ENCODE measurements at regions not wholly inside any gene's neighbourhood (a gene's known extent, or its start where the extent isn't known, plus 50 kb on each side); places are given as distances from the start of the nearest gene placed in this dataset.
"Not testable (repeated sequence)": the region's sequence is repeated elsewhere in the genome, so short reads cannot be mapped to it uniquely, and the experiment has no call there.

GRCh38 chr9:129310666-129311350 lies 132.7 kb upstream of the IER5L start:
- Histone ChIP-seq H3K27me3 (ENCODE audit: control insufficient read depth, insufficient read depth, low read length) (peaks cover 3% of the 10 kb centered on the region), H3K27ac (ENCODE audit: low read length) (no peak overlapping the region), H3K36me3 (ENCODE audit: control insufficient read depth, insufficient read depth, low read length) (no peaks in the 10 kb centered on the region), H3K9me3 (replicated peaks; ENCODE audit: control insufficient read depth, low read depth, low read length) (peaks cover 5% of the 10 kb centered on the region), H3K4me3 (ENCODE audit: low read length) (no peak overlapping the region), H3K4me1 (ENCODE audit: control insufficient read depth, insufficient read depth, low read length) (peaks cover 13% of the 10 kb centered on the region)
- DNase-seq: no peak
- WGBS (ENCODE audit: insufficient coverage): 75% methylated on average over 4 of the region's 7 CpGs

GRCh38 chr9:129309906-129310305 lies 131.8 kb upstream of the IER5L start:
- Histone ChIP-seq H3K4me1 (ENCODE audit: control insufficient read depth, insufficient read depth, low read length) (peaks cover 4% of the 10 kb centered on the region), H3K9me3 (replicated peaks; ENCODE audit: control insufficient read depth, low read depth, low read length) (peaks cover 5% of the 10 kb centered on the region), H3K36me3 (ENCODE audit: control insufficient read depth, insufficient read depth, low read length) (no peaks in the 10 kb centered on the region), H3K4me3 (ENCODE audit: low read length) (no peak overlapping the region), H3K27me3 (ENCODE audit: control insufficient read depth, insufficient read depth, low read length) (no peaks in the 10 kb centered on the region), H3K27ac (ENCODE audit: low read length) (no peak overlapping the region)
- 88% methylated on average over 5 of the region's 5 CpGs for WGBS (ENCODE audit: insufficient coverage)
- no peak for DNase-seq

DNA sequence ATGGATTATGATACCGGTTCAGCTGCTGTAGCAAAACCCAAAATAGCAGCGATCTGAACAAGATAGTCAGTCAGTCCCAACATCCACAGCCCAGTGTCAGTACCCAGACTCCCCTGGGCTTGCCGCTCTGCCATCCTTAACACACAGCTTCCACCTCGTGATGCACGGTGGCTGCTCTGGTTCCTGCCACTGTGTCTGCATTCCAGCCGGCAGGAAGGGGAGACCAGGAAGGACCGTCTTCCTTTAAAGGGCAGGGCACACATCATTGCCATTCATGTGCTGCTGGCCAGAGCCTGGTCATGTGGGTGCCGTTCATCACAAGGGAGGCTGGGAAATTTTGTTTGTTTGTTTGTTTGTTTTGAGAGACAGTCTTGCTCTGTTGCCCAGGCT lies 131.0 kb upstream of the IER5L start:
- H3K27me3 ChIP-seq (ENCODE audit: control insufficient read depth, insufficient read depth, low read length): no peaks in the 10 kb centered on the region
- no peak for DNase-seq
- H3K36me3 ChIP-seq (ENCODE audit: control insufficient read depth, insufficient read depth, low read length): no peaks in the 10 kb centered on the region
- no peak overlapping the region for H3K4me3 ChIP-seq (ENCODE audit: low read length)
- 91% methylated on average over 8 of the region's 8 CpGs for WGBS (ENCODE audit: insufficient coverage)
- peaks cover 5% of the 10 kb centered on the region for H3K9me3 ChIP-seq (replicated peaks; ENCODE audit: control insufficient read depth, low read depth, low read length)
- peaks cover under 1% of the 10 kb centered on the region for H3K4me1 ChIP-seq (ENCODE audit: control insufficient read depth, insufficient read depth, low read length)
- no peak overlapping the region for H3K27ac ChIP-seq (ENCODE audit: low read length)

DNA sequence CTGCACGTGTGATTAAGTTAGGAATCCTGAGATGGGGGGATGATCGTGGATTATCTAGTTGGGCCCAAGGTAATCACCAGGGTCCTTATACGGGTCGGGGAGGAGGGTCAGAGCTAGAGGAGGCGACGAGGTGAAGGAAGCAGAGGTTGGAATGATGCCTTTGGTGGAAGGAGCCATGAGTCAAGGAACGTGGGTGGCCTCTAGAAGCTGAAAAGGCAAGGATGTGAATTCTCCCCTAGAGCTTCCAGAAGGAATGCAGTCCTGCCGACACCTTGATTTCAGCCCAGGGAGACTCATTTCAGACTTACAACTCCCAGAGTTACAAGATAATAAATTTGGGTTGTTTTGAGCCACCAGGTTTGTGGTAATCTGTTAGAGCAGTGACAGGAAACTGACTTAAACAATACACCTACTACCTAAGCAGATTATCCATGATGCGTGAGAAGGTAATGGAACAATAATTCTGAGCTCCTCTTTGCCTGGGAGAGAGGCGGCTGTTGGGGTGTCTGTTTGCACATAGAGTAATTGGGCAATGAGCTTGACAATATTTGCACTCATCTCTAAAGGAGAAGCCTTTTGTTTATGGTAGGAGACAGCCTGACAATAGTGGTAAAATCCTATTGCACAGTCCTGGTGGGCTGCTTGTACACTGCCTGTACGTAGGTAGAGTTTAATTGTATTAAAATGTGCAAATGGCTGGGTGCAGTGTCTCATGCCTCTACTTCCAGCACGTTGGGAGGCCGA lies 129.3 kb upstream of the IER5L start:
- Histone ChIP-seq H3K36me3 (ENCODE audit: control insufficient read depth, insufficient read depth, low read length) (no peaks in the 10 kb centered on the region), H3K4me3 (ENCODE audit: low read length) (no peak overlapping the region), H3K27me3 (ENCODE audit: control insufficient read depth, insufficient read depth, low read length) (no peaks in the 10 kb centered on the region), H3K27ac (ENCODE audit: low read length) (no peak overlapping the region), H3K4me1 (ENCODE audit: control insufficient read depth, insufficient read depth, low read length) (no peaks in the 10 kb centered on the region), H3K9me3 (replicated peaks; ENCODE audit: control insufficient read depth, low read depth, low read length) (peaks cover 6% of the 10 kb centered on the region)
- WGBS (ENCODE audit: insufficient coverage): 50% methylated on average over 8 of the region's 13 CpGs
- DNase-seq: no peak

DNA sequence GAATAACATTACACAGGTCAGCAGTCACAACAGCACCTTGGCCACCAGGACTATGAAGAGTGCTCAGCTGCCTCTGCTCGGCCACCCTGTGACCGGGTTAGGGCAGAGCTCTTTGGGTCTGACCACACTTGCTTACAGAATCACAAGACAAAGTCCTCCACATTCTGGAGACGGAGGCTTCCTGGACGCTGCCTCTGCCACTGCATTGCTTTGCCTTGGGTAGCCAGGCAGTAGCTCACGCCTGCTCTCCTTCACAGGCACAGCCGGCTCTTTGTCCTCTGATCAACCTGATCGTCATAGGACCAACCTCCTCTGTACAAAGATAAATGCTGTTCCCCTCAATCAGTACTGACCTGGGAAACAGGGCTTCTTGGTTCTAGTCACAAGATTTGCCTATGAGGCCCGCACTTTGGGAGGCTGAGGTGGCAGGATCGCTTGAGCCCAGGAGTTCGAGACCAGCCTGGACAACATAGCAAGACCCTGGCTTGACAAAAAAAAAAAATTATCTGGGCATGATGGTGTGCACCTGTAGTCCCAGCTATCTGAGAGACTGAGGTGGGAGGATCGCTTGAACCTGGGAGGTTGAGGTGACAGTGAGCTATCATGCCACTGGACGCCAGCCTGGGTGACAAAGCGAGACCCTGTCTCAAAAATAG lies 128.4 kb upstream of the IER5L start:
- DNase-seq: no peak
- H3K4me1 ChIP-seq (ENCODE audit: control insufficient read depth, insufficient read depth, low read length): no peaks in the 10 kb centered on the region
- 85% methylated on average over 10 of the region's 13 CpGs for WGBS (ENCODE audit: insufficient coverage)
- no peak overlapping the region for H3K4me3 ChIP-seq (ENCODE audit: low read length)
- H3K27ac ChIP-seq (ENCODE audit: low read length): no peak overlapping the region
- H3K9me3 ChIP-seq (replicated peaks; ENCODE audit: control insufficient read depth, low read depth, low read length): peaks cover 14% of the 10 kb centered on the region
- no peaks in the 10 kb centered on the region for H3K36me3 ChIP-seq (ENCODE audit: control insufficient read depth, insufficient read depth, low read length)
- H3K27me3 ChIP-seq (ENCODE audit: control insufficient read depth, insufficient read depth, low read length): no peaks in the 10 kb centered on the region

DNA sequence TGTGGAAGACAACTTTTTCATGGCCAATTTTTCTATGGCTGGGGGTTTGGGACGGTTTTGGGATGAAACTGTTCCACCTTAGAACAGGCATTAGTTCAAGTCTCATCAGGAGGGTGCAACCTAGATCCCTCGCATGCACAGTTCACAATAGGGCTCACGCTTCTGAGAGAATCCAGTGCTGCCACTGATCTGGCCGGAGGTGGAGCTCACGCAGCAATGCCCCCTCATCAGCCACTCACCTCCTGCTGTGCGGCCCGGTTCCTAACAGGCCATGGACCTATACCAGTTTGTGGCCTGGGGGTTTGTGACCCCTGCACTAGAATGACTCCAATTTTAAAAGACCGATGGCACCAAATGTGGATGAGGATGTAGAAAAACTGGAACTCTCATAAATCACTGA lies 127.2 kb upstream of the IER5L start:
- 73% methylated on average over 3 of the region's 8 CpGs for WGBS (ENCODE audit: insufficient coverage)
- no peaks in the 10 kb centered on the region for H3K4me1 ChIP-seq (ENCODE audit: control insufficient read depth, insufficient read depth, low read length)
- no peaks in the 10 kb centered on the region for H3K27me3 ChIP-seq (ENCODE audit: control insufficient read depth, insufficient read depth, low read length)
- peaks cover 15% of the 10 kb centered on the region for H3K9me3 ChIP-seq (replicated peaks; ENCODE audit: control insufficient read depth, low read depth, low read length)
- no peak for DNase-seq
- no peaks in the 10 kb centered on the region for H3K36me3 ChIP-seq (ENCODE audit: control insufficient read depth, insufficient read depth, low read length)
- no peak overlapping the region for H3K4me3 ChIP-seq (ENCODE audit: low read length)
- no peak overlapping the region for H3K27ac ChIP-seq (ENCODE audit: low read length)

- Histone ChIP-seq H3K27me3 (ENCODE audit: control insufficient read depth, insufficient read depth, low read length) (no peaks in the 10 kb centered on the region), H3K27ac (ENCODE audit: low read length) (no peak overlapping the region), H3K36me3 (ENCODE audit: control insufficient read depth, insufficient read depth, low read length) (no peaks in the 10 kb centered on the region), H3K4me1 (ENCODE audit: control insufficient read depth, insufficient read depth, low read length) (no peaks in the 10 kb centered on the region), H3K4me3 (ENCODE audit: low read length) (no peak overlapping the region), H3K9me3 (replicated peaks; ENCODE audit: control insufficient read depth, low read depth, low read length) (peaks cover 11% of the 10 kb centered on the region)
- no peak for DNase-seq
- no CpG with 5 or more reads among the region's 4 CpGs for WGBS (ENCODE audit: insufficient coverage)
Measured at GRCh38 chr9:129301941-129302340, 123.9 kb upstream of the IER5L start.

DNA sequence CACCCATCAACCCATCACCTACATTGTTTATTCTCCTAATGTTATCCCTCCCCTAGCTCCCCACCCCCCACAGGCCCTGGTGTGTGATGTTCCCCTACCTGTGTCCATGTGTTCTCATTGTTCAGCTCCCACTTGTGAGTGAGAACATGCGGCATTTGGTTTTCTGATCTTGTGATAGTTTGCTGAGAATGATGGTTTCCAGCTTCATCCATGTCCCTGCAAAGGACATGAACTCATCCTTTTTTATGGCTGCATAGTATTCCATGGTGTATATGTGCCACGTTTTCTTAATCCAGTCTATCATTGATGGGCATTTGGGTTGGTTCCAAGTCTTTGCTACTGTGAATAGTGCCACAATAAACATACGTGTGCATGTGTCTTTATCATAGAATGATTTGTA lies 118.1 kb upstream of the IER5L start:
- not testable (repeated sequence) for H3K36me3 ChIP-seq (ENCODE audit: control insufficient read depth, insufficient read depth, low read length); H3K4me1 ChIP-seq (ENCODE audit: control insufficient read depth, insufficient read depth, low read length); H3K4me3 ChIP-seq (ENCODE audit: low read length); H3K27me3 ChIP-seq (ENCODE audit: control insufficient read depth, insufficient read depth, low read length); H3K27ac ChIP-seq (ENCODE audit: low read length); DNase-seq; H3K9me3 ChIP-seq (replicated peaks; ENCODE audit: control insufficient read depth, low read depth, low read length)
- no CpG with 5 or more reads among the region's 3 CpGs for WGBS (ENCODE audit: insufficient coverage)

DNA sequence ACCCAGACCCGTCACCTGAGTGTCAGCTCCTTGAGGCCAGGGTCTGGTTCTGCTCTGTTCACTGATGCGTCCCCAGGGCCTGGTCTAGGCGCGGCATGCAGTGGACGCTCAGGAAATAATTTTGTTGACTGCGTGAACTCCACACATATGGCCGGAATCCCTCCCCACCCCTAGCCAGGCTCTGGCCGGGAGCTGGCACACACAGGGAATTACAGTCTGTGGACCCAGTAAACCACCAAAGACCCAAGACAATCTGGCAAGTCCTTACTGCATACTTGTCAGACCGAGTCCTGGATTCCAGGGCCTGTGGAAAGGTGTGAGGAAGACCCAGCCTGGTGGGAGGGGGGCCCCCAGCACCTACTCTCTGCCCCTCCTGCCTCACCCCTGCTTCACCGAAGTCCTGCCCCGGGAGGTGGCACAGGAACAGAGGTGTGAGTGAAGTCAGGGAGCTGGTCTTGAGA lies 113.0 kb upstream of the IER5L start:
- Histone ChIP-seq H3K9me3 (replicated peaks; ENCODE audit: control insufficient read depth, low read depth, low read length) (peaks cover 7% of the 10 kb centered on the region), H3K27ac (ENCODE audit: low read length) (no peak overlapping the region), H3K4me1 (ENCODE audit: control insufficient read depth, insufficient read depth, low read length) (no peaks in the 10 kb centered on the region), H3K27me3 (ENCODE audit: control insufficient read depth, insufficient read depth, low read length) (no peaks in the 10 kb centered on the region), H3K36me3 (ENCODE audit: control insufficient read depth, insufficient read depth, low read length) (no peaks in the 10 kb centered on the region), H3K4me3 (ENCODE audit: low read length) (no peak overlapping the region)
- WGBS (ENCODE audit: insufficient coverage): 68% methylated on average over 6 of the region's 11 CpGs
- DNase-seq: no peak

DNA sequence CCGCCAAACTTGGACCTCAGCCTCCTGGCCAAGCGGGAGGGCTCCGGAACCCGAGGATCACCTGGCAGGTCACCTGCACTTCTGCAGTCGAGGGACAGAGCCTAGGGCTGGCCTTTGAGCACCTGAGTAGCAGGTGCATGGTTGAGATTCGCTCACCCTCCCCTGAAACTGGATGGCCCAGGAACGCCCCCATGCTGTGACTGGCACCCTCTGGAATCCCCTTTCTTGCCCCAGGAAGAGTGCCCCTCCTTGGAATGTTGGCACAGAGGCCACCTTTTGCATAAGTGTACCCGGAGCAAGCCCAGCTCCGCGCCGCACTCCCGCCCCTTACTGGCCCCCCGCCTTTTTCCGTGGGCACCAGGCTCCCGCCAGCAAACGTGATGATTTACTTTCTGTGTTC lies 112.5 kb upstream of the IER5L start:
- no peak for DNase-seq
- Histone ChIP-seq H3K27ac (ENCODE audit: low read length) (no peak overlapping the region), H3K4me3 (ENCODE audit: low read length) (no peak overlapping the region), H3K4me1 (ENCODE audit: control insufficient read depth, insufficient read depth, low read length) (no peaks in the 10 kb centered on the region), H3K27me3 (ENCODE audit: control insufficient read depth, insufficient read depth, low read length) (no peaks in the 10 kb centered on the region), H3K36me3 (ENCODE audit: control insufficient read depth, insufficient read depth, low read length) (no peaks in the 10 kb centered on the region), H3K9me3 (replicated peaks; ENCODE audit: control insufficient read depth, low read depth, low read length) (peaks cover 4% of the 10 kb centered on the region)
- 77% methylated on average over 16 of the region's 16 CpGs for WGBS (ENCODE audit: insufficient coverage)
